ENCODE measurements at regions not wholly inside any gene's neighbourhood (a gene's known extent, or its start where the extent isn't known, plus 50 kb on each side); places are given as distances from the start of the nearest gene placed in this dataset.

DNA sequence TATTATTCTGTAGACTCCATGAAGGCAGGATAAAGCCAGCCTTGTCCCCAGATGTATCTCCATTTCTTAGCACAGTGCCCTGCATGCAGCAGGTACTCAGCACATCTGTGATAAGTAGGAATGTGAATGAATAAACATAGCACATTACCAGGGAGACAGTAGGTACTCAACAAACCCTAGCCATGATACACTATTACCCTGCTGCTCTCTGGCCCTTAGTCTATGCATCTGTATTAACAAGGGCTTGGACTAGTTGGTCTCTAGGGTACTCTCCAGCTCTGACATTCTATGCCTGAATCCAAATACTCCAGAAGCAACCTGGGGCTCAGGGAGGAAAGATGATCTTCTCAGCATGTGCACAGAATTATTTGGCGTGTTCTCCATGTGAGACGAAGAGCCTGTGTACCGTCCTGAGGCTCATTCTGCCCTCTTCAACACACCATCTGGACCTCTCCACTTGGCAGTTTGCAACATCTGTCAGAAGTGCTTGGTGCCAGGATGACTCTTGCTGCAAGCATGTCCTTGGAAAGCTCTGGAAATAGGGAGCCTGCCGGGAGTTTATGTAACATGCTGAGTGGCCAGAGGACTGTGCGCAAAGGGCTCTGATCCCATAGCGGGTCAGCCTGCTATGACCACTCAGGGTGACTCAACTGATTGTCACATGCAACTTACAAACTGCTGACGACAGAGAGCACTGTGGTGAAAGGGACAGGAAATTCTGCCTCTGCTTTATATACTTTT lies 228.2 kb upstream of the USP24 start:
- TF ChIP-seq, protein P1, sequence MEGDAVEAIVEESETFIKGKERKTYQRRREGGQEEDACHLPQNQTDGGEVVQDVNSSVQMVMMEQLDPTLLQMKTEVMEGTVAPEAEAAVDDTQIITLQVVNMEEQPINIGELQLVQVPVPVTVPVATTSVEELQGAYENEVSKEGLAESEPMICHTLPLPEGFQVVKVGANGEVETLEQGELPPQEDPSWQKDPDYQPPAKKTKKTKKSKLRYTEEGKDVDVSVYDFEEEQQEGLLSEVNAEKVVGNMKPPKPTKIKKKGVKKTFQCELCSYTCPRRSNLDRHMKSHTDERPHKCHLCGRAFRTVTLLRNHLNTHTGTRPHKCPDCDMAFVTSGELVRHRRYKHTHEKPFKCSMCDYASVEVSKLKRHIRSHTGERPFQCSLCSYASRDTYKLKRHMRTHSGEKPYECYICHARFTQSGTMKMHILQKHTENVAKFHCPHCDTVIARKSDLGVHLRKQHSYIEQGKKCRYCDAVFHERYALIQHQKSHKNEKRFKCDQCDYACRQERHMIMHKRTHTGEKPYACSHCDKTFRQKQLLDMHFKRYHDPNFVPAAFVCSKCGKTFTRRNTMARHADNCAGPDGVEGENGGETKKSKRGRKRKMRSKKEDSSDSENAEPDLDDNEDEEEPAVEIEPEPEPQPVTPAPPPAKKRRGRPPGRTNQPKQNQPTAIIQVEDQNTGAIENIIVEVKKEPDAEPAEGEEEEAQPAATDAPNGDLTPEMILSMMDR (conservative IDR thresholded peaks at IDR 0.05; ENCODE audit: low read depth, low read length), result 0 out of 2 replicates have a peak, but pooled peaks have one; percentile 11
- no peak for TF ChIP-seq EZH2 (IDR thresholded peaks at IDR 0.05; ENCODE audit: low read length, unreplicated experiment)
